WTC11 (cell line): ENCODE measurements at regions not wholly inside any gene's neighbourhood (a gene's known extent, or its start where the extent isn't known, plus 50 kb on each side); places are given as distances from the start of the nearest gene placed in this dataset.

ENCODE experiments used
- ATAC-seq: fragments of 200-7000 bp; cut with Tn5 transposase; 2 replicates; pipeline ENCODE4 v1.10.0; 2021; ENCODE audit warnings: mild to moderate bottlenecking, moderate library complexity
- CTCF ChIA-PET: fragments of 300-600 bp; sonication (Branson Sonifier 250); formaldehyde crosslinking; loops from one replicate; lab custom pipeline; 2021; ENCODE audit warnings: antibody characterized with exemption; lab: Charles Lee
- POLR2A ChIA-PET: fragments of 350-600 bp; sonication (Branson Sonifier 250); formaldehyde crosslinking; loops from one replicate; lab custom pipeline; 2021; ENCODE audit warnings: antibody characterized with exemption; lab: Charles Lee
- DNase-seq: peaks from one replicate; pipeline ENCODE4 v3.0.0; 2021; ENCODE audit warnings: low spot score
- H3K27ac Mint-ChIP-seq: 2 replicates; pipeline ENCODE4 v1.8.0; 2021; ENCODE audit warnings: mixed read lengths
- H3K27me3 Mint-ChIP-seq: 2 replicates; pipeline ENCODE4 v1.8.0; 2021; ENCODE audit warnings: low read depth, mild to moderate bottlenecking, moderate library complexity, mixed read lengths
- H3K36me3 Mint-ChIP-seq: 2 replicates; pipeline ENCODE4 v1.8.0; 2021; ENCODE audit warnings: mixed read lengths
- H3K4me1 Mint-ChIP-seq: 2 replicates; pipeline ENCODE4 v1.8.0; 2022; ENCODE audit warnings: mixed read lengths
- H3K4me3 Mint-ChIP-seq: 2 replicates; pipeline ENCODE4 v1.8.0; 2021; ENCODE audit warnings: mild to moderate bottlenecking, moderate library complexity, mixed read lengths
- H3K9me3 Mint-ChIP-seq: 2 replicates; pipeline ENCODE4 v1.8.0; 2021; ENCODE audit warnings: mixed read lengths
- ARID4B ChIP-seq: sonication (generic); formaldehyde crosslinking; IDR thresholded peaks from 2 replicates; pipeline ENCODE4 v1.8.0; 2023; ENCODE audit warnings: missing genetic modification reagents, mild to moderate bottlenecking, borderline replicate concordance
- ATF6 ChIP-seq: sonication (generic); formaldehyde crosslinking; IDR thresholded peaks from 2 replicates; pipeline ENCODE4 v1.8.1; 2023; ENCODE audit warnings: mild to moderate bottlenecking, missing genetic modification reagents
- CREM ChIP-seq: sonication (generic); formaldehyde crosslinking; IDR thresholded peaks from 2 replicates; pipeline ENCODE4 v1.8.1; 2022; ENCODE audit warnings: mild to moderate bottlenecking, missing genetic modification reagents, moderate library complexity
- E2F4 ChIP-seq: sonication (generic); formaldehyde crosslinking; IDR thresholded peaks from 2 replicates; pipeline ENCODE4 v1.8.1; 2022; ENCODE audit warnings: low read depth, mild to moderate bottlenecking, moderate library complexity, missing genetic modification reagents, borderline replicate concordance
- E2F5 ChIP-seq: sonication (generic); formaldehyde crosslinking; IDR thresholded peaks from 2 replicates; pipeline ENCODE4 v1.8.1; 2022; ENCODE audit warnings: mild to moderate bottlenecking, moderate library complexity, missing genetic modification reagents
- EMX1 ChIP-seq: fragments of 250-450 bp; sonication (Bioruptor Pico); IDR thresholded peaks from 2 replicates; pipeline ENCODE4 v1.8.0; 2021; ENCODE audit warnings: mild to moderate bottlenecking
- MLX ChIP-seq: sonication (generic); formaldehyde crosslinking; IDR thresholded peaks from 2 replicates; pipeline ENCODE4 v1.8.1; 2023; ENCODE audit warnings: mild to moderate bottlenecking, missing genetic modification reagents, moderate library complexity
- MXD4 ChIP-seq: fragments of 250-450 bp; sonication (Bioruptor Pico); IDR thresholded peaks from 2 replicates; pipeline ENCODE4 v1.8.0; 2021; ENCODE audit warnings: mild to moderate bottlenecking, moderate library complexity, borderline replicate concordance
- NFATC4 ChIP-seq: fragments of 250-450 bp; sonication (Bioruptor Pico); IDR thresholded peaks from 2 replicates; pipeline ENCODE4 v1.9.0; 2021; ENCODE audit warnings: mild to moderate bottlenecking
- NR2C2 ChIP-seq: sonication (generic); formaldehyde crosslinking; IDR thresholded peaks from 2 replicates; pipeline ENCODE4 v1.8.0; 2022; ENCODE audit warnings: mild to moderate bottlenecking, missing genetic modification reagents
- NR3C1 ChIP-seq: sonication (generic); formaldehyde crosslinking; conservative IDR thresholded peaks from 2 replicates; pipeline ENCODE4 v1.8.1; 2023; ENCODE audit warnings: low read depth, mild to moderate bottlenecking, missing genetic modification reagents
- PRRX2 ChIP-seq: fragments of 250-450 bp; sonication (Bioruptor Pico); IDR thresholded peaks from 2 replicates; pipeline ENCODE4 v1.8.0; 2021; ENCODE audit warnings: mild to moderate bottlenecking
- TP53 ChIP-seq: sonication (generic); formaldehyde crosslinking; IDR thresholded peaks from 2 replicates; pipeline ENCODE4 v1.8.1; 2023; ENCODE audit warnings: mild to moderate bottlenecking, missing genetic modification reagents
- ZBTB43 ChIP-seq: sonication (generic); formaldehyde crosslinking; IDR thresholded peaks from 2 replicates; pipeline ENCODE4 v1.8.1; 2023; ENCODE audit warnings: mild to moderate bottlenecking, missing genetic modification reagents
- ZNF232 ChIP-seq: sonication (generic); formaldehyde crosslinking; IDR thresholded peaks from 2 replicates; pipeline ENCODE4 v1.8.0; 2022; ENCODE audit warnings: mild to moderate bottlenecking, missing genetic modification reagents
- ZNF281 ChIP-seq: sonication (generic); formaldehyde crosslinking; IDR thresholded peaks from 2 replicates; pipeline ENCODE4 v1.8.0; 2023; ENCODE audit warnings: mild to moderate bottlenecking, missing genetic modification reagents
- ZNF532 ChIP-seq: fragments of 250-450 bp; sonication (Bioruptor Pico); IDR thresholded peaks from 2 replicates; pipeline ENCODE4 v1.9.0; 2021; ENCODE audit warnings: mild to moderate bottlenecking, borderline replicate concordance
- ZNF671 ChIP-seq: fragments of 250-450 bp; sonication (Bioruptor Pico); IDR thresholded peaks from 2 replicates; pipeline ENCODE4 v1.8.0; 2021; ENCODE audit warnings: mild to moderate bottlenecking

GRCh38 chr17:34091975-34092374 is 163.1 kb upstream of the CCL2 start (continued):
- TF ChIP-seq ARID4B (CRISPR knock-in tag) (no peak), E2F4 (CRISPR knock-in tag) (no peak), EMX1 (no peak), ZNF532 (no peak), PRRX2 (no peak), CREM (CRISPR knock-in tag) (no peak), TP53 (CRISPR knock-in tag) (no peak), ZBTB43 (no peak), ZNF232 (CRISPR knock-in tag) (no peak), NR3C1 (CRISPR knock-in tag) (no peak), MXD4 (CRISPR knock-in tag) (no peak)

- Mint-ChIP-seq H3K27ac (no peak overlapping the region), H3K9me3 (peaks cover 14% of the 10 kb centered on the region), H3K36me3 (peaks cover 4% of the 10 kb centered on the region), H3K4me3 (no peak overlapping the region), H3K27me3 (no peaks in the 10 kb centered on the region; the same call in 1 of the 2 replicates), H3K4me1 (peaks cover 16% of the 10 kb centered on the region)
- ATAC-seq (no peak), DNase-seq (no peak)
- no peak for TF ChIP-seq E2F5
- no peak for TF ChIP-seq NR2C2
- no peak for TF ChIP-seq ZNF281 (CRISPR knock-in tag)
- TF ChIP-seq ZNF671 (CRISPR knock-in tag), result no peak
- TF ChIP-seq MLX (CRISPR knock-in tag), result no peak
- TF ChIP-seq NFATC4, result no peak
- TF ChIP-seq NR3C1 (CRISPR knock-in tag), result no peak
- no peak for TF ChIP-seq ATF6 (CRISPR knock-in tag)
- ChIA-PET POLR2A (no interaction called here), CTCF (no interaction called here)
These were observed 160.0 kb upstream of the CCL2 start for GRCh38 chr17:34095106-34095505.
